RPMI7951 (cell line): ENCODE measurements at regions not wholly inside any gene's neighbourhood (a gene's known extent, or its start where the extent isn't known, plus 50 kb on each side); places are given as distances from the start of the nearest gene placed in this dataset.
A peak's percentile ranks its signal among the peaks of the same experiment; 100 is the strongest.

Experiments used
- DNase-seq: peaks from one replicate; pipeline ENCODE4 v3.0.0-alpha.2; 2012; ENCODE audit warnings: low read depth

DNA sequence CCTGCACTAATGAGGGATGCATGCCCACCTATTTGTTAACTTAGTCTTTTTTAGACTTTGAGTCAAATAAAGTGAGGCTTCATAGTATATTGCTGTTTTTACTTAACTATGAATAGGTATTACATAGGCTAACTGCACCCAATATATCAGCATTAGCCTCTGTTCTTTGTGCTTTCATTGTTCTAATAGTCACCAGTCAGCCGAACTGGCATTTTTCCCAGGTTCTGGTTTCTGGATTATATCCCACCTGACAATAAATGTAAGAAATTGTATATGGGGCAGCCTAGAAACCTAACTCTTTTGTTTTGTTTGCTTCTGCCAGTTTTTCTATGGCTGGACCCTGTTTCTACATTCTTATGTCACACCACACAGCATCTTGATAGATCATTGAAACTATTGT is 1672.4 kb upstream of the LRRTM1 start:
- no peak for DNase-seq

DNA sequence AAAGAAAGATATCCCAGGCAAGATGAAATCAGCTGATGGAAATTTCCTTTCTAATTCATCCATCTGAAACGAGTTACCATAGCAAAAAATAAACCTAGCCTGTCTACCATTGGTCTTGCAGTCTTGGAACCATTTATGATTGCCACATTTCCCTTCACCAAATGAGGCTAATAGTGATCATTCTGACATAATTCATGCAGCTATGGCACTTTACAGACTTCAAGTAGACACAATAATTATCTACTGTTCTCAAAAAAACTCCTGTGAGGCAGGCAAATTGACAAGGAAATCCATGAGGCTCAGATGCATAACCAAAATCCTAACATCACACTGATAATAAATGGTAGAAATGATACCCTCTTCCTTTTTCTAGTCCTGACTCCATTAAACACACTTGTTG is 1669.7 kb upstream of the LRRTM1 start:
- DNase-seq = no peak

GRCh38 chr2:81942876-81943275 is 1638.3 kb upstream of the LRRTM1 start:
- no peak for DNase-seq

DNA sequence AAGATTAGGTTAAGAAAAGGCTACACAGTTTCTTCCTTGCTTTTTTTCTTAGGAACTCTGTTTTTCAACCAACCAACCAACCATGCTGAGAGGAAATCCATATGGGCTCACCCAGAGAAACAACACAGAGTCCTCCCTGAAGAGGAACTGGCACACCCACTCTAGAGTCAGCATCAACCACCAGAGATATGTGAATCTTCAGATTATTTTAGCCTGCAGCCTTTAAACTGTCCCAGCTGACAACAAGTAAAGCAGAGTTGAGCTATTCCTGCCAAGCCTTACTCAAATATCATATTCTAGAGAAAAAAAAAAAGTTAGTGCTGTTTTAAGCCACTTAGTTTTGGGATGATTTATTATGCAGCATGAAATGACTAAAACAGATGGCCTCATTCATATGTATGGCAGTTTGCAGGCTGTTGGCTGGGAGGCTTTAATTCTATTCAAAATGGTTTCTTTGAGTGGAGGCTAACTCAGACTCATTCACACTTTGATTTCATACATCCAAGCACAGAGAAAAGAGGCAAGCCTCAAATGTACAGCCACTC is 1637.7 kb upstream of the LRRTM1 start:
- no peak for DNase-seq

DNA sequence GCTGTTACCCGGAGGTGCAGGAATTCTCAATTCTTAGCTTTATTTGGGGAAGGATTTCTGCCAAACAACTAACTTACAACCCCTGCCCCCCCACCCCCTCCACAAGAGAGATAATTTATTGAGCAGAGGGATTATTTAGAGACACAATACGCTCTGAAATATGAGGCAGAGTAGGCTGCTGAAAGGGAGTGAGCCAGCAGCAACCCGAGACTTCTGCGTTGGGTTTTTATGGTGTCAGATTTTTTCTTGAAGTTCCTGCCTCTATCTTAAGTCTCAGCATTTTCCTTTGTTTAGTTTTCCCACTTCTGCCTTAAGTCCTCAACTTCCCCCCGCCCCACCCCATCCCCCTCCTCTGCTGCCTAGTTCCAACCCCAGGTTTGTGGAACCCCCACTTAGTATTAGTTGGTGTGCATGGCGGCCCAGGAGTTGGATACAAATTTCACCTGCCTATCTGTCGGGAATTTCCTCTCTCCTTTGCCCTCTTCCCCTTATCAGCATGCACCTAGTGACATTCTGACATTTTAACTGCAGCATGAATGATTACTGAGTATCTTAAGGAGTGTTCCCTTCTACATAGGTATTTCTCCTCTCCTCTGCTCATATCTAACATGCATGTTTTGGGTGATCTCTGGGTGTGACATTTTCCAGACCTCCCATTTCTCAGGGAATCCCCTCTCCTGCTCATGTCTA is 1635.9 kb upstream of the LRRTM1 start:
- DNase-seq = no peak

- no peak for DNase-seq
Observed at GRCh38 chr2:81937944-81938343, 1633.4 kb upstream of the LRRTM1 start.

- DNase-seq = peak; percentile 10
Observed at GRCh38 chr2:81903534-81903933, 1599.0 kb upstream of the LRRTM1 start.

GRCh38 chr2:81901017-81901416 is 1596.5 kb upstream of the LRRTM1 start:
- no peak for DNase-seq

DNA sequence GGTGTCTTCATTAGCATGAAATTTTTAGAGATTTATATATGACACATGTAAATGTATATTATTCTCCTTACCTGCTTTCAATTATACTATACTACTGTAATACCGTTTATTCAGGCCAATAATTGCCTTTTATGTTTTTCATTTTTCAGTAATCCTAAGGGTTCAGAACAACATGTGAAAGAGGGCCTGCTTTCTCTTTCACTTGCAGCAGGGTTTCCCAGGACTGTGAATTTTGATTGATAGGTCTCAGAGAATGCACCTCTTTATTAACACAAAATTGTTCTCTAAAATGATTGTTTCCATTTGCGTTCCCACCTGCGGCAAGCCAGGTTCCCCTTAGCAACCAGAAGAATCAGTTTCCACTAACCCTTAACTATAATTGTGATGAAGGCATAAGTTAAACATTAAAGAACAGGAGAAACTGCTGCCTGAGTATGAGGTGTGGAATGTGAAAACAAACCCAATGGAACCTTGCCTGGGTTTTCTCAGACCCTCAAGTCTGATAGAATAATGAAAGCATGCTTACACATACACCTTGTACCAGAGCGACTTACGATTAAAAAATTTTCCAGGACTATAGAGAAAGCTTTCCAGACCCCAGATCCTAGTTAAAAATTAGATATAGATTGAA is 1591.2 kb upstream of the LRRTM1 start:
- DNase-seq = no peak

GRCh38 chr2:81894451-81894990 is 1590.0 kb upstream of the LRRTM1 start:
- DNase-seq = peak; percentile 30

- DNase-seq = no peak
Observed at GRCh38 chr2:81876624-81877023, 1572.1 kb upstream of the LRRTM1 start.

DNA sequence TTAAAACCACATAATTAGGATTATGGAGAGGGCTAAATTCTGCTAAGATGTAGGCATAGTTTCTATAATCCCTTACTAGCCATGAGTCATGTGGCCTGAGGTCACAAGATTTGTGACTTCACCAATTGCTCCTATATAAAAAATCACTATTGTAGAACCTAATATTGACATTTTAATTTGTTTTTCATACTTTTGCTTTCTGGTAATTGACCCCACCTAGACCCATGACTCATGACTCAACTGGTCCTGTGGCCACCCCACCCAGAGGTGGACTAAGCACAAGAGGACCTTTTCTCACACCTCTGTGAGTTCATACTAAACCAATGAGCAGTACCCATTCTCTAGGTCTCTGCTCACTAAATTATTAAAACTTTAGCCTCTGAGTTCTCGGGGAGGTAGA is 1567.5 kb upstream of the LRRTM1 start:
- DNase-seq = no peak

DNA sequence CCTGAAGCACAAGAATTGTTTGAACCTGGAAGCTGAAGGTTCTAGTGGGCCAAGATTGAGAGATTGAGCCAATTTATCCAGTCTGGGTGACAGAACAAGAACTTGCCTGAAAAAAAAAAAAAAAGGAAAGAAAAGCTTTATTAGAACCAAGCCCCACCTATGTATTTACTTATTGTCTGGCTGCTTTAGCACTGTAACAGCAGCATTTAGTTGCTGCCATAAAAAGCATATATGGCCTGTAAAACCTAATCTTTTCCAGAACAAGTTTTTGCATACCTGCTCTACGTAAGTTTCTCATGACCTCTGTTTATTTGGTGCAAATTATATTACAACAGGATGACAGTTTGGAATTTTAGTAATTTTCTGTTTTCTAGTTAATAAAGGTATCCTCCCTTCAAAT is 1565.6 kb upstream of the LRRTM1 start:
- DNase-seq = no peak

GRCh38 chr2:81858998-81859397 is 1554.4 kb upstream of the LRRTM1 start:
- no peak for DNase-seq

GRCh38 chr2:81853341-81853740 is 1548.8 kb upstream of the LRRTM1 start:
- peak; percentile 24 for DNase-seq

DNA sequence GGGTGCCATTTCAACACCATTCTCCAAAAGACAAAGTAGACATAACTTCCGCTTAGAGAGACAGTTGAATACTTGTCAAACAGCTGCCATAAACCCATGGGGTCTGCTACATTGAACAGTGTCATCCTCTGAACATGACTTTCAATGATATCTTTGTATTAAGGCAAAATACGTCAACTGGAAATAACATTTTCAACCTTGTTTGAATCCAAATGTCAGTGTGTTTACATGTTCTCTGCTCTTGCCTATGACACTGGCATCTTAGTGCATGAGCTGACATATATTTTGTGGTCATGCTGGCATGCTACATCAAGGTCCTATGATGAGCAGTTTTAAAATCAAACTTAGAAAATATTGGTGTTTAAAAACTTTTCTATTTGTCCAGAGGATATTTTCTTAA is 1548.1 kb upstream of the LRRTM1 start:
- no peak for DNase-seq

GRCh38 chr2:81839780-81840179 is 1535.2 kb upstream of the LRRTM1 start:
- no peak for DNase-seq

DNA sequence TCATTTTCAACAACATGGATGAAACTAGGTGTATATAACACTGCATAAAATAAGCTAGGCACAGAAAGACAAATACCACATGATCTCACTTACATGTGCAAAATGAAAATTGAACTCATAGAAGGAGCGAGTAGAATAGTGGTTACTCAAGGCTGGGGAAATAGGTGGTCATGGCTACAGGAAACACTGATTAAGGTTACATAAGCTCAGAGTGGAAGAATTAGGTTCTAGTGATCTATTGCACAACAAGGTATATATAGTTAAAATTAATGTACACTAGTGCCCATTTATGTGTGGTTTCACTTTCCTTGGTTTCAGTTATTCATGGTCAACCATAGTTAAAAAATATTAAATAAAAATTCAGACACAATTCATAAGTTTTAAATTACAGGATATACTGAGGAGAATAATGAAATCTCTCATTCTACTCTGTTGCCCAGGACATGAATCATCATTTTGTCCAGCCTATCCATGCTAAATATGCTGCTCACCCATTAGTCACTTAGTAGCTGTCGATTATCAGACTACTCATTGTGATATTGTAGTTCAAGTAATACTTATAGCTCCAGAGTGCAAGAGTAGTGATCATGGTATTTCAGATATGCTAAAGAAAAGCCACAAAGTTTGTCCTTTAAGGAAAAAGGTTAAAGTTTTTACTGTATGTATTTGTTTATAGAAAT is 1530.9 kb upstream of the LRRTM1 start:
- DNase-seq = peak; percentile 51

DNA sequence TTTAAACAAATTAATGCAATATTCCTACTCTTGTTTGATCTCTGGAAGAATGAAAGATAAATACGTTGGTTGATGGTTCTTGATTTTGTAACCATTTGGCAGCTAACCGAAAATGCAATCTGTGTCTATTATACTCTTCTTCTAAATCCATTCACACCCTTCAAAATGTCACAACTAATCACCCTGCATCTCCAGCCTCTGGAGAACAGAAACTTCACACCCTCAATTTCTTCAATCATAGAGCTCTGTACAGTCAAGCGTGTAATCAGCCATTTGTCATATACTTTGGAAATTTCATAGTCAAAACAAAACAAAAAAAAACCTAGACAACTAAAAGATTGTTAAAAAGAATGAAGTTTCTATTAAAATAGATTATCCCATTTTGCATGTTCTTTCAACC is 1482.3 kb upstream of the LRRTM1 start:
- DNase-seq = no peak

DNA sequence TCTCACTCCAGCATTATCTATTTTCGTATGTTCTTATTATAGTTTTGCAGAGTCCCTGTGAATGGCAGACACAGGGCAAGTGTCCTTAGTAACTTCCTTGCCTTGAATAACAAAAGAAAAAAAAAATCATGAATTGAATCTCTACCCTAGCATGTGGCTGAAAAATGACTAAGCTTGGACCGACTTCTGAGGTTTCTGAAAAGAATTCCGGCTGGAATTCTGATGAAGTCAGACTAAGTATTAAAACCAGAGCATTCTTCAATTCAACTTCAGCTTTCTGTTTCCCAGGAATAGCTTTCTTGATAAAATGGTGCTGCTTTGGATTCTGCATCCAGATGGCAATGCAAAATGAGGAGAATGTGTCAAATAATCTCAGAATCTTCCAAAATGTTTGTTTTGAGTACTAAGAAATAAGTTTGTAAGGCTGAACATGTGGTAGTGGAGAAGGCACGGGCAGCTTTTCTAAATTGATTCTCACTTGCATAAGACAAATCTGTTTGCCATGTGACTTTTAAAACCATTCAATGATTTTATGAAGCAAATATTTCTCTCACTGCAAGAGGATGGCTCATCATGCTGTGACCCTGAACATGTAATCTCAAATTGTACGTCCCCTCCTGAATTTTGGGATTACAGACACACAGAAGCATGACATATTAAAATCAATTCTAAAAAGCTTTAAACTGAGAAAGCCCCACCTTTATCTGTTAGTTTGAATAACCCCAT is 1462.8 kb upstream of the LRRTM1 start:
- DNase-seq = peak; percentile 79

- DNase-seq = no peak
Observed at GRCh38 chr2:81747481-81748070, 1443.0 kb upstream of the LRRTM1 start.

- DNase-seq = peak; percentile 7
Observed at GRCh38 chr2:81739966-81740365, 1435.4 kb upstream of the LRRTM1 start.
